GM21526 (cell line): ENCODE measurements at regions not wholly inside any gene's neighbourhood (a gene's known extent, or its start where the extent isn't known, plus 50 kb on each side); places are given as distances from the start of the nearest gene placed in this dataset.

ENCODE experiments used
- ATAC-seq: cut with Tn5 transposase; IDR thresholded peaks from one replicate; pipeline ENCODE4 v1.9.1; 2021; ENCODE audit warnings: moderate library complexity; ENCODE audit not compliant: unreplicated experiment, low FRiP score

DNA sequence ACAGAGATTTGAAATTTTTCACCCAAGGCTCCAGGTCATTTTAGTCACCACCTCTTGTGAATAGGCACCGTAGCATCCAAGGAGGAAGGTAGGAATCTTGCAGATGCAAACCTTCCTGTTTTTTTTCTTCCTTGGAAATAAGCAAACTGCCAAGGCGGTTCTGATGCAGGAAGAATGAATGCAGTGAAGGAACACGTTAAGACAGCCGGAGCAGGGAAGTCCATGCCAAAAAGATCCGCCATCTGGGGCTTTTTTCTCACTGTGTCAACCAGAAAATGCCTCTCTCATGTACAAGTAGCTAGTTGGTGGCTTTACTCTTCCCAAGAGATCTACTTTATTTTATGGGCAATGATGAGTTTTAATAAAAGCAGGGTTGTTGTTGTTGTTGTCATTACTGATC, 142.4 kb downstream of the ZIC5 start:
- no peak for ATAC-seq

DNA sequence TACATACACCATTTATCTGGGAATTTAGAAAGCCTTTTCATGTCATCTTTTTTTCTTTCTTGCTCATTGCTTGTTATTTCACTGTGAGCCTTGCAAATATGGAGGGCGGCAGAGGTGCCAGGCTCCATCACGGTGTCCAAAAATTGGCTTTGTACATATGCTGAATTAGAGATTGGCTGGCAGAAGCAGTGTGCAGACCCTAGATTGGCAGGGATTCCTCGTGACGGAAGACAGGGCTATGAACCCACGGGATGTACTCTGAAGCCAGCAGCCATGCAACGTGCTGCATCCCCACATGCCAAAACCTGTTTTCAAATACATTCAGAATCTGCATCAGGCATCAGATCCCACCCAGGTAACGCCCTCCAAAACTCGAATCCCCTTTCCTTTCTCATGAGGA, 142.8 kb downstream of the ZIC5 start:
- no peak for ATAC-seq

DNA sequence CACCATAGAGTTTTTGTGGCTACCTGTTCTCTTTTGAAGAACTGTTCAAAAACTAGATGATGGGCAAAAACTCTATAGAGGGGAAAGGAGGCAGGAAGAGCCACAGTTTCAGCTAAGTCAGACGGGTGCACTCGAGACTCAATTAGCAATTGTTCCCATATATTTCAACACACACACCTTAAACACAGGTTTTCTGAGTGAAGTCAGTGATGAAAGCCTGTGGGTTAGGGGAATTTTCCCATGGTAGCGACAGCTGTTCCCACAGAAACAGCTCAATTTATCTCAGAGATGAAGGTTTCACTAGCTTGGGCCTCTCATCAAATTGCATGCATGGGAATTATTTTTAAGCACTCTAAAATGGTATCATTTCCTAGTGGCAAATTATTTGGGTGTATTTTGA, 143.4 kb downstream of the ZIC5 start:
- ATAC-seq, result no peak

DNA sequence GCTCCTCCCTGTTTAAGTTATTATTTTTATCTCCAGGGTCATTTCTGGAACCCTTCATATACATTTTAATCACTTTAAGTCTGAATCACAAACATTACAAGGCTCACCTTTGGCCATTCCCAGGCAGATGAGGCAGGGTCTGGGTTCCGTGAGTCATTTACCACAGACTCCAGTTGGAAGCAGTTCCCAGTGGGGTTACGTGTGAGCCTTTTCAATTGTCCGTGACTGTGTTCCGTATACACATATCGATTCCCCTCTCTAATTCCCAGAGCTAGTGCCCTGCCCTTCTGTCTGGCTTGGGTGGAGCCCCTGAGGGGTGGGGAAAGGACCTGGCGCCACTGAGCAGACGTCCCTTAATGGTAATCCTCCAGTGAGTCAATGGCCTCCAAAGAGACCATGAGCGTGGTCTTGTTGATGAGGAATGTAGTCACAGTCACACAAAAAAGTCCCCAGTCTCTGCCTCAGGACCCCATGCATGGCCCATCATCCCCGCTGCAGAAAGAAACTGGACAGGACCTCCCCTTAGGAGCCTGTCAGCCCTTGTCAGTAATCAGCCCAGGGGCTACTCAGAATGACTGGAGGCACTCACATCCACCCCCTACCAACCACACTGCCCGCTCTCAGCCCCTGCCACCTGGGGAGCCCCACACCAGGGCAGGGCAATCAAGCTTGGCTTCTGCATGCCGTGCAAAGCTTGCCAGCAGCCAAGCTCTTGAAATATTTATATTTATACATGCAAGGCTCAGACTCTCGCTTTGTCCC, 144.4 kb downstream of the ZIC5 start:
- no peak for ATAC-seq

DNA sequence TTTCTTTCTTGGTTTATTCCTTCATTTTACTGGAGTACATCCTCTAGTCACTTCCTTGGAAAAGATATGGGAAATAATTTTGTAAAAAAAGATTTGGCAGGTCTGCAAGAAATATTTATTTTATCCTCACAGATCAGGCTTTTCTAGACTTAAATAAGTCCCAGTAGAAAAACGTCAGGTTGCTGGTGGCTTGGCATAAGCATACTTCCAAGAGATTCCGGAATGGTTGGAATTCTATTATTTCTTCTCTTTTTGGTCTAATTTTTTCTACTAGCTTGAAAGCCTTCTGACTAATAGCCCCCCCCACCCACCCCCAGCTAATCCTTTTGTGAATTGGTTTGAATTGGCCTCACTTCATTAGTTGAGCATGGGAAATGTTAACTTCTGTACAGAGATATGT, 147.6 kb downstream of the ZIC5 start:
- no peak for ATAC-seq

DNA sequence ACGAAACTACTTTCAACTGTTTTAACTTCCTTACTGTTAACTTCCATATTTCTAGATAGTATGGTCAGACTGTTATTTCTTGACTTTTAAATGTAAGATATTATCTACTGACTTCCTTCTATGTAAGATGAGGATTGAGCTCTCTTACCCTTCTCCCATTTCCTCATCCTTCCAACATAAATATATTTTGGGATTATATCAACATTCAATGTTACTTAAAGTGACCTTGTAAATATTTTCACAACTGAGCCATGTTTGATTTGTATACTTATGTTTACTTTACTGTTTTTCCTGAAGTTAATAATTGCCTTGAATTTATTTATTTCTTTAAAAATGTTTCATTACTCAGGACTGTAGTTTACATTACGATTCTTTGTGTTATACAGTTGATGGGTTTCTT, 148.7 kb downstream of the ZIC5 start:
- no peak for ATAC-seq

DNA sequence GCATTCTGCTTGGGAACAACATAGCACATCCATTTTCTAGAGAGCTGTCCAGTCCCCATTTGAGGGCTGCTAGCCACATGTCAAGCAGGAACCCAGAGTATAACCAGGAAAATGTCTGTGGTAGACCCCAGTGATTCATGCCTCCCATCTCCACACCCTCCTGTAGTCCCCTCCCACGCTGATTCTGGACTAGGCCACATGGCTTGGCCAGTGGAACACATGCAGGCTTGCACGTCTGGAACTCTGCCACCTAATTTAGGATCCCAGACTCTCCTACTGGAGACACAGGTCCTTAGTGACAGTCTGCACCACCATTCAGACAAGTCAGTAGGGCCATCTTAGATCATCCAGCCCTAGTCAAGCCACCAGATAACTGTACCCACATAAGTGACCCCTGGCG, 149.8 kb downstream of the ZIC5 start:
- no peak for ATAC-seq

DNA sequence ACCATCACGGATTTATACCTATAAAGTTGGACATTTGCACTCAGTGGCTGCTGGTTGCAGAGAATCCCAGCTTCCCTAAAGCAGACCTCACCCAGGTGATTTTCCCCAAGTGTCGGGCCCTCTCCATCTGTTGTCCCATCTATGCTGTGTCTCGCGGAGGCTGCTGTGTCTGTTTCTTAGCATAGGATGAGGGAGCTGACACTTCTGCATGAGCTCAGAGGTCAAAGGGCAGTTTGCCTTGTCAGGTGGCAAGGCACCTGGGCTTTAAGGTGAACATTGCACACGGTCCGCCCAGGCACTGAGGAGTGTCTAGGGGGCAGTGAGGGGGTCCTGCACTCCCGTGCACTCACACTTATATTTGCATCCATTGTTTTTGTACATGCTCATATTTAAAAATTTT, 151.6 kb downstream of the ZIC5 start:
- no peak for ATAC-seq

DNA sequence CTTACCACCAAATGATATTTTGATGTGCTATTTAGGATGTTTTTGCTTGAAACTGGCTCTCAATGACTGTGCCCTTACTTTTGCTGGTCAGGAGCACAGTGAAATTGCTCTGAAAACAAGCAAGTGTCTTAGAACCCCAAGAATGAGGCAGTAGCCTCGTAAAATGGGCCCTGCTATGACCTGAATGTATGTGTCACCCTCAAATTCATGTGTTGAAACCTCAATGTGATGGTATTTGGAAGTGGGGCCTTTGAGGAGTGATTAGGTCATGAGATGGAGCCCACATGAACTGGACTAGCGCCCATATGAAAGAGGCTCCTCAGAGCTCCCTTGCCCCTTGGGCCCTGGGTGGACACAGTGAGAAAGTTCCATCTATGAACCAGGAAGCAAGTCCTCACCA, 155.2 kb downstream of the ZIC5 start:
- no peak for ATAC-seq

DNA sequence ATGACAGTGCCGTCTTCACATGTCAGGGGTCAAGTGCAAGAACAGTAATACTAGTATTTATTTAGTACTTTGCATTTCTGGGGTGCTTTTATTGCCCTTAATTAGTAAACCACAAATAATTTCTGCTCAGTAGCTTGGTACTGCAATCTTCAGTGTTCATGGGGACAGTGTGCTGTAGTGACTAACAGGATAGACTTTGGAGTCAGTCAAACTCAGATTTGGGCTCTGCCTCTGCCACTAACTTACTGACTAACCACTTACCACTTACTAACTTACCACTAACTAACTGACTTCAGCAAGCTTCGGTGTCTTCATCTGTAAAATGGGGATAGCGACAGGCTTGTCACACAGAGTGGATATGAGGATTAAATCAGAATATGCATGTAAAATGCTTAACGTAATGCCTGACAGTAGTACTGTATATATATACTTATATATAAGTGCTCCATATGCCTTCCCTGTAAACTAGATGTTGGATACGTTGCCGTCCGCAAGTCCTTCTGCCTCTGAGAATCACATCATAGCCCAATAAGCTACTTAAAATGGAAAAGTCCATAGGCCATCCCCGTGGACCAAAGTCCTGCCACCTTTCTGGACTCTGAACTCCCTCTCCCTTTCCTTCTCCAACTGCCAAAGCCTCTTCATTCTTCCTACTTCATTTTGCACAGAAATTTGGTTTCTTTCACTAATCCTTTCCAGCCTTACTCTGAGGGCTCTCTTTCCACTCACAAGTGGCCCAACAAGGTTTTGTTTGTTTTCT, 158.1 kb downstream of the ZIC5 start:
- ATAC-seq, result no peak

DNA sequence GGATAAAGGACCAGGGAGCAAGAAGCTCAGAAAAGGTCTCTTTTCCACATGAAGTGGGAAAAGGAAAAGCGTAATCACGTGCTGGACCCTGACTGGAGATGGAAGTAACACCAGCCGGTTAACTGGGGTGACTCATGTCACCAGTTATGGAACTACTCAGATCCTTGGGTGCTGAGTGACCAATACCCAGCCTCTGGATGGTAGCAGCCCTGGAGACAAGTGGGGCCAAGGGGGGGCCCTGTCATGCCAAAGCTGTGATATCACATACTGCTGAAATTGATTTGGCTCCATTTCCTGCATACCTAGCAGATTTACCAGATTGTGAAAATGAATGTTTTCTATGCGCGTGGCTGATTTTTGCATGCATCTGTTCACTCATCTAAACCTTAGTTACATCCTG, 158.9 kb downstream of the ZIC5 start:
- no peak for ATAC-seq

DNA sequence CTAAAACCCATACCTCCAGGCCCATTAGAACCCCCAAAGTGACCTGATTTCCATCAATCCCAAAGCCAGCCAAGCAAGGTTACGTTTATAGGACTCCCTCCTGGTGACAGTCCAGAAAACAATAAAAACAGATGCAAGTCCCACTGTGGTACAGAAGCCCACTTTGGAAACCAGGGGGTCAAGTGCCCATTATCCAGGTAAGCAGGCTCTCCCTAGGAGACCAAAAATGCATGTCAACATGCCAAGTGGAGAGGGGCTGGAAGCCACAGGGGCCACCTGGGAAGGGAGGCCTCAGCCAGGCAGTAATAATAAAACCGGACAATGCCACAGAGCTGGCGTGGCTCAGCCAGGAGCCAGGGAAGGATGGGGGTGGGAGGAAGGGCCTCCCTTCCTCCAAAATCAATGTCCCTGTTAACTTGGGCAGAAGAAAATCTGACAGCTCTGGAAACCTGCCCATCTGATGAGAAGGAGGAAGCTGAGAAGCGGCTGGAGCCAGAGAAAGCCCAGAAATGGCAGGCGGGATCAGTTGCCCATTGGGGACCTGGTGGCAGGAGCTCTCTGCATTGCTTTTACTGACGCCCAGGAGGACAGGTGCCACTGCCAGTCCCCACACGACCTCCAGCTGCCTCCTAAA, 160.4 kb downstream of the ZIC5 start:
- ATAC-seq, result no peak

DNA sequence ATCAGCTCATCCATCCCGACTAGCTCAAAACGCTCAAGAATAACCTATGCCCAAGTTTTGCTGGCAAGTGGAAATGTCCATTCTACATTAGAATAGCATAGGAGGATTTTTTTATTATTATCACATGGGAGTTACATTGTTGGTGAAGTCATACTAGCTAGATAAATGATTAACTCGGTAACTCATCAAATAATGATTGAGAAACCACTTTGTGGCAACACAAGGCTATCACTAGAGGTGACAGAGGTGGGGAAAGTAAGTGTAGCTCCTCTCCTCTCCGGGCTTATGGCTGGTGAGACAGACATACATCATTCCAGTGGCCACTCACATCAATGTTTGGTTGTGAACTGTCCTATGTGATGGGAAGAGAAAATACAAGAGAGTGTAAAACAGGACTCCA, 161.6 kb downstream of the ZIC5 start:
- ATAC-seq, result no peak

DNA sequence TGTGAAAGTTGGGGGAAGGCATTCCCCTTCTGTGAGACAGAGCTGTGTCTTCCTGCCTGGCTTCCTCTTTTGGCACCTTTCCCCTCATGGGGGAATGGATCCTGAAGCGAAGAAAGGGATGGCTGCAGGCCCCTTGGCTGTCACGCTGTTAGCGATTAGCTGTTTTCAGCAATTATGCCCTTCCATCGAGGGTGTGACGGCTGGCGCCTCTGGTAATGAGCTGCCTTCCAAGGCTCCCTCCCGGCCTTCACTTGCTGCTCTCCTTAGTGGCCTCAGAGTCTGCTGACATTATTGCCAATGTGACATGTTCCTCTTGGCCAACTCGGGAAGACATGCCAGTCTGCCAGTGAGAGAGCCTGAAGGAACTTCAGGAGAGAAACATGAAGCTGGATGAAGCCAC, 162.1 kb downstream of the ZIC5 start:
- no peak for ATAC-seq

DNA sequence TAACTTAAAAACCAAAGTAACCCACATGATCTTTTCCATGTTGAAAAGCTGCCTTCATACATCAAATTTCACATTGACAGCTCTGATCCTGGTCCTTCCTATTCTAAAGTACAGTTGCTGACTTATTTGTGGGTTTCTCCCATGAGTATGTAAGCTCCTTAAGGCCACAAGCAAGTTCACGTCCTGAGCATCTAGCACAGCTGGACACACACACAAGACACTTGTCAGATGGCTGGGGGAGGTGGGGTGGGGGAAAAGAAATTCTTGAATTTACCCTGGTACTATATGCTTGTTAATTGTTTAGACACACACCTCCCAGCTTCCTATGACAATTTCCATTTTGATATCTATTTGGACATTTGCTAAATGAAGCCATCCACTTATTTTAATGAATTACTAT, 162.8 kb downstream of the ZIC5 start:
- ATAC-seq, result no peak

DNA sequence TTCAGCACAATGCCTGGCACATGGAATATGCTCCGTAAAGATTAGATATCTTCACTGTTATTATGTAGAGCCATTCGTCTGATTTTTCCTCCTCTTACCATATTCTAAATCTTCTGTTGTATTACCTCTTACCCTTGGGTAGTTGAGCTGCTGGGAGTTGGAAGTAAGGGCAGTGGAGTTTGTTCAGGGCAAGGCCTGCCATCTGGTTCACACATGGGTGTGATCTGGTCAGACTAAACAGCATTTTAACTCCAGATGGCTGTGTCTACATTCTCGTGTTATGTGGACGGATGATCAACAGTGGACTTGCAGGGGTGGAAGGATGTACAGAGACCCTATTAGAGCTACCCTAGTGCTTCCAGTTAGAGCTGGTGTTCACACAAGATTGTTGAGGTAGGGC, 164.9 kb downstream of the ZIC5 start:
- ATAC-seq, result no peak

DNA sequence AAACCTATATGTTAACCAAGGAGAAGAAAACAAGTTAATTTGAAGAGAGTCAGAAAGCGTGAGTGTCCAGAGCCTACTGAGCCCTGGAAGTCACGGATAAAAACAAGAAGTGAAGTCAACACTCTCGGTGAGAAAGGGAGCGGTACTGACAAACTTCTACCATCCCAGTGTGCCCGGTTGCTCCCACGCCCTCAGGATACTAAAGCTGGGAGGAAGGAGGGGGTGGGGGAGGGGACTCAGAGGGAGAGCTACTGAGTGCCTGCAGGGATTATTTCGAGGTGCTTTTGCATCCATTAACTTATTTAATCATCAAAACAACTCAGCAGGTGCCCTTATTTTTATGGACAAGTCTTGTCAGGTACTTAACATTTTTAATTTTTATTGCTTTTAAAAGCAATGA, 166.2 kb downstream of the ZIC5 start:
- ATAC-seq, result no peak

DNA sequence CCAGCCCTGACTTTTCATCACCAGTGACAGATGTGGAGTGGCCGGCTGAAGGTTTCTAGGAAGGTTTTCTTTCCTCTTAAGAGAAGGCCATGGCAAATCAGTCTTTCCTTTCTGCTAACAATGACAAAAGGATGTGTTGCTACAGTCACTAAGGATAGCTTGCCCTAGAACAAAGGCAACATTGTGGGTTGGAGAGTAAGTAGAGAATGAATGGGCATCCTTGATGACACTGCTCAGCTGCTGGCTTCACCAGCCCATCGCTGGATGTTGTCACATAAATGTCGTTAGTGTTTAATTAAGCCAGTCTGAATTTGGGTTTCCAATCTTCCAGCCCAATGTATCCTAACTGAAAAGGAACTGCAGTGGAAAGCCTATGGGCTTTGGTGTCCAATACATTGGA, 168.4 kb downstream of the ZIC5 start:
- ATAC-seq, result no peak

DNA sequence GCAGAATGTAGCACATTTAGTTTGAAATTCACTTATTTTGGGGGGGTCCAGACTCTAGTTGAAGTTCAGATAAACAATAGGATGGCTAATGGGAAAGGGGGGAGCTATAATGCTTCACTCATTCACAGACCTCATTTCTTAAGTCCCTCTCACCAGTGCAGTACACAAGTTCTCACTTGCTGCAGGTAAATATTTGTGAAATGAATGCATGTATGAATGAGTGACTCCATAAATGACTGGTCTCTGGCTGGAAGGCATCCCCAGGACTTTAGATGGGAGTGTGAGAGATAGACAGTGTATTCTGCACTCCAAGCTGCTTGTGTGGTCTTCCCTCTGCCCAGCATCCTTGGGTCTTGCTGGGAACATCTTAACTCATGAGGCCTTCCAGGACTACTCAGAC, 169.2 kb downstream of the ZIC5 start:
- no peak for ATAC-seq

DNA sequence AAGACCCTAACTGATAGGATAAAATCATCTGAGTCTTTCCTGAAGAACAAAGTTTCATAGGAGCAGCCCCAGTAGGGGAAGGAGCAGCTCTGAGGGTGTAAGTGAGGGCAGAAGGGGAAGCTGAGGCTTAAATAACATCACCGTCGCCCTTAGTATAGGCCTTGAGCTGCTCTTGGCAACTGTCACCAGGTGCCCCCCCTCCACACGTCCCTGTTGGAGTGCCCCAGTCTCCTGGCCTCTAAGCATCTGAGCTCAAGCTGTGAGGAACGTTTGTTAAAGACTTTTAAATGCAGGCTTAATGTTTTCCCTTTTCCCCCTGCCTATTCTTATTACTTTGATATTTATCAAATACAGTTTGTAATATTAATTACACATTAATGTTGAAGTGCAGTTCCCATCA, 170.6 kb downstream of the ZIC5 start:
- no peak for ATAC-seq

DNA sequence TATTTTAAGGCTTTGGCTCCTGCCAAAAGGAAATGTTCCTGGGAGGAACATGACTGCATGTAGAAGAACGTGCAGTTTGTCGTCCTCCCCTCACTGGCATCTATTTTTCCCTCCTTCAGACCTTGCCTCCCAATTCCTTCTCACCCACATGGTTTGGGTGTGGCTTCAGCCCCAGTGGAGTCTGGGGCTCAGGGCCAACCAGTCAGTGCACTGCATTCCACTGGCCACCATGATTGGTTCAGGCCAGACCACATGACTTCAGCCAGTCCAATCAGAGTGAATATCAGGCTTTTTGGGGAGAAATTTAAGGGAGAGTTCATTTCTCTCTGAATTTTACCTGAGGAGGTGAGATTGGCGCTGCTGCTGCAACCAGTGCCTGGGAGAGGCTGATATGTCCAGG, 171.6 kb downstream of the ZIC5 start:
- ATAC-seq, result no peak

DNA sequence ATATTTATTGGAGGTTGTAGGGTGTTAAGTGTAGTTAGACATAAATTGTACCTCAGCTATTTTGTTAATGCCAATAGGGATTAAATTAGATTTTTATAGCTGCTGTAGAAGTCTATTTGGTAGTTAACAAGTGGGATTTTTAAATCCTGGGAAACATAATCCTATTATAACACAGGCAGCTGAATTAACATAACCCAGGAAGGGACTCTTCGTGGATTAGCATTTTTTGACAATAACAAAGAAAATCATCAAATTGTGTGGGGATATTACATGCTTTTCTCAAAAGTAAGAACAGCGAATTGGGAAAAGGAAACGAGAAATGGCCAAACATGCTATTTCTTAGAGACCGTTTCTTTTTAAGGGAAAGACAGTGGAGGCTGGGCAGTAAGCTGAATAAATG, 172.8 kb downstream of the ZIC5 start:
- no peak for ATAC-seq
